Activated CD4-positive, alpha-beta T cell treated with anti-CD3 and anti-CD28 coated beads, Interleukin-2, amount 50 U/mL, for 16 hours (primary cell): ENCODE measurements at regions not wholly inside any gene's neighbourhood (a gene's known extent, or its start where the extent isn't known, plus 50 kb on each side); places are given as distances from the start of the nearest gene placed in this dataset.
A peak's percentile ranks its signal among the peaks of the same experiment; 100 is the strongest.

Source experiments
- DNase-seq: peaks from one replicate; pipeline ENCODE4 v3.0.0-alpha.2; 2020

DNA sequence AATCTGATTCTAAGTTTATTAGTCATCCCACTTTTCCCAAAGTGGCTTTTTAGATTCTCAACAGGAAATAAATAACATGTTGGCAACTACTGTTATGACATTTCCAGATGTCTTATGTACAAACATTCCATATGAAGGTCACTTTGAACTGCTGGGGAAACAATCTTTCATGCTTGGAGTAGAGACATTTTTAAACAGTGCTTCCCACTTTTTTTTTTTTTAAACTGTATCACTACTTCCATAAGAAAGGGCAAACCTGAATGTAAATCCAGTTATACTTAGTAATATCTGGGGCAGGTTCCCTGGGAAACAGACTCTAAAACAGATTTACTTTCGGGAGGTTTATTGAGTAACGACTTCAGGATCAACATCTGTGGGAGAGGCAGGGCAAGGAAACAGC is 473.8 kb downstream of the TAFA4 start:
- DNase-seq: no peak

DNA sequence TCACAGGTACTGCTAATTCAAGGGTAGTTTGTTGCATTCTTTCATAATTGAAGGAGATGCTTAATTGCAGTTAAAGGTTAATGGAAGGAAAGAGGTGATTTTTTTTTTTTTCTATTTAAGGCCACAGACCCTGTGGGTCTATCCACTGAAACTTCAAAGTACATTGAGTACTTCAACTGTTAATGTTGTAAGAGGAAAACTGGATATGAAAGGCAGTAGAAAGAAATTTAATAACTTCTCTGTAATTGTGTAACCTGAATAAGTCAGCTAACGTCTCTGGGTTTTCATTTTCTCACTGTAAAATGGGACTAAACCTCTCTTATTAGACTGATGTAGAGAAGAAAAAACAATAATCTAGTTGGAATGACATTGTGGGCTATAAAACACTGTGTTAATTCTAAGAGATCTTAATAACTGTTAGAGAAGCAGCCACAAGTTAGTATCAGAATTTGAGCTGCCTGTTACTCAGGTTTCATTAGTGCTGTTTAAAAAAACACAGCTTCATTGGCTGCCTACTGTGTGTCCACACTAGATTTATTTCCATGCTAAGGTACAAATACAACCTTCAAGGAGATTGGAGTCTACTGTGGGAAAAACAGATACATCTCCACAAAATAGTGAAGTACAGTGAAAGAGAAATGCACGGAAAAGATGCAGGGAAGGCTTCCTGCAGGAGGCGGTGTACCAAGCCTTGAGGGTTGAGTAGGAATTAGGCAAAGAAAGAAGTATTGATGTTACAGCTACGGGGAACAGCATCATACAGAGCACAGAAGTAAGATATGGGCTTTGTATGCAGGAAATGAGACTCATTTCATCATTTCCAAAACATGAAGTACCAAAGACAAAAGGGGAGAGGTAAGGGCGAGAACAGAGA is 483.6 kb downstream of the TAFA4 start:
- no peak for DNase-seq

DNA sequence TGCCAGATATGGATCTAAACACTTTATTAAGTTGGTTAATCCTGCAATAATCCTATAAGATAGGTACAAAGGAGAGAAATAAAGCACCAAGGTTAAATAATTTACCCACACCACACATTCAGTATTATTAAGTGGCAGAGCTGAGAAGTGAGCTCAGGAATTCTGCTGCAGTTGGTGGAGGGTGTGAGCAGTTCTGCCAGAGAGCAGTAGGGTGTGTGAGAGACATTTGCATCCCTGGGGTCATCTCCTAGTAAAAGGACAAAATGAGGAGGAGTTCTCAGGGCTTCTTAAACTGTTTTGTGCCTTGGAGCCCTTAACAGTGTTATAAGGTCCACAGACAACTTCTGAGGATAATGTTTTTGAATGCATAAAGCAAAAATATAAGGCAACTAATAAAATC is 484.5 kb downstream of the TAFA4 start:
- DNase-seq: no peak

DNA sequence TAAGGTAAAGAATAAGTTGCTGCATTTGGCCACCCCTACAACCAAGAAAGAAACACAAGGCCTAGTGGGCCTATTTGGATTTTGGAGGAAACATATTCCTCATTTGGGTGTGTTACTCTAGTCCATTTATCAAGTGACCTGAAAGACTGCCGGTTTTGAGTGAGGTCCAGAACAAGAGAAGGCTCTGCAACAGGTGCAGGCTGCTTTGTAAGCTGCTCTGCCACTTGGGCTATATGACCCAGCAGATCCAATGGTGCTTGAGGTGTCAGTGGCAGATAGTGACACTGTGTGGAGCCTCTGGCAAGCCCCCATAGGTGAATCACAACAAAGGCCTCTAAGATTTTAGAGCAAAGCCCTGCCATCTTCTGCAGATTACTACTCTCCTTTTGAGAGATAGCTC is 491.3 kb downstream of the TAFA4 start:
- no peak for DNase-seq

DNA sequence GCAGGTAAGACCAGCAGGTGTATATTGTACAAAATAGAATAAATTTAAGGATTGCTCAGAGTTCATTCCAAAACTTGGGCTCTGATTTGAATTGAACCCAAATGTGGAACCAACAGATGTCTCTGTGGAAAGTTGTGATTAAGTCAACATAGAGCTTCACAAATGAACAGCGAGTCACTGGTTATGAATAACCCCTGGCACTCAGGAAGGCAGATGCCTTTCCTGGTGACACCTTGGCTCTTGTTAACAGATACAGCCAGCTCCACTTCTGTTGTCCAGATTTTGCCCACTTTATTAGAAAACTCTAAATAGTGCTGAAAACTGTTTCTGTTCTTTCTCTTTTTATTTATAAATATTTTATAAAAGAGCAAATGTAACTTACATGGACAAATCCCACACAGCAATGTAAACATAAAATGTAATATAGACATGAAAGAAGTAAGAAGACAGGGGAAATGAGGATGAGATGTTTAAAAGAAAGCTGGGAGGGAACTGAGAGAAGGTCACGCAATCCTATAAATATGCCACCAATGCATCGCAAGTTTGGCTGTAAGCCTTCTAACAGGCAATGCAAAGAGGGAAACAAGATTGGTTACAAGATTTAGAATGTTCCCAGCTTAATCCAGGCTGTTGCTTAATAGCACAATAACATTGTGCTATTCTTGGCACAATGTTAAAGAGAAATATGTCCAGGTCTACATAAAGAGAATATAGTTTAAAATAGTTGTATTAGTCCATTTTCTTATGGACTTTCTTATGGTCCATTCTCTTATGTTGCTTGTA is 495.5 kb downstream of the TAFA4 start:
- no peak for DNase-seq

DNA sequence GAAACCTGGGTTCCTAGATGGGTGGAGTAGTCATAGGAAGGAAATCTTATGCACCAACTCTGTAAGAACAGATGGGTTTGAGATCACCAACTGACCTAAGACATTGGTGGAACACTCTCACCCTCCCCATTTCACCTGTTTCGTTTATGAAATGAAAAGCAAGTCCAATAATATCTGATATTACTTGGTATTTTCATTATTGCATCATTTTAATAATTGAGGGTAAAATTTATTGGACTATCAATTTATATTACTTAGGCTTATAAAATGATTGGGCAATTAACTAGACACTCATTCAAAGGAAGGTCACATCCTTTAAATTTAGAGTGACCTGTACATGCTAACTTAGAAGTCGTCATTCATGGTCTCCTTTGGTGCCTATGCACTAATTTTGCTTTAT is 503.9 kb downstream of the TAFA4 start:
- no peak for DNase-seq

DNA sequence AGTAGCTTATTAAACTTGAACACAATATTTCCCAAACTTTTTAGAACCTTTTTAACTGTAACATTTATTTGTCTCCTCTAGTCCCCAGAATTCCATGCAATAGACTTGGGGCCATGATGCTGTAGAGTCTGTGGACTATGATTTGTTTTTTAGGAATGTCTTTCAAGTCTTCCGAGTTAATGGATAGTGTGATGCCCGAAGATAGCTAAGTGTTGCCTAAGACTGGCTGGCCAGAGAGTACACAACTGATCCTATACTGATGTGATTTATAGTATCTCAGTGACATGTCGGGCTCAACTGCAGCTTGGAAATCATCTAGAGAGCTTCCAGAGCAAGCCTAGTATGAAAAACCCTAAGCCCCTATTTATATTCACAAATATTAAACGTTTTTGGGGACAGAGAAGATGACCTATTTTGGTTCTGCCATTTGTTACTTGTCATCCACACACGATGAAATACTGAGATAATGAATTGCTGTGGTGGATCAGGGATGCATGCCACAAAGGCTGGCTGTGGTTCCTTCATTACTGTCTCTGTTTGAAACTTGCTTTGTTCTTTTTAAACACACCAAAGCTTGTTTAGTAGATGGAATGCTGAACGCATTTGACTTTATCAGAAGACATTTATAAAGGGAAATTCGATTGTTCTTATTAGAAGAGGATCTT is 507.4 kb downstream of the TAFA4 start:
- DNase-seq: no peak

DNA sequence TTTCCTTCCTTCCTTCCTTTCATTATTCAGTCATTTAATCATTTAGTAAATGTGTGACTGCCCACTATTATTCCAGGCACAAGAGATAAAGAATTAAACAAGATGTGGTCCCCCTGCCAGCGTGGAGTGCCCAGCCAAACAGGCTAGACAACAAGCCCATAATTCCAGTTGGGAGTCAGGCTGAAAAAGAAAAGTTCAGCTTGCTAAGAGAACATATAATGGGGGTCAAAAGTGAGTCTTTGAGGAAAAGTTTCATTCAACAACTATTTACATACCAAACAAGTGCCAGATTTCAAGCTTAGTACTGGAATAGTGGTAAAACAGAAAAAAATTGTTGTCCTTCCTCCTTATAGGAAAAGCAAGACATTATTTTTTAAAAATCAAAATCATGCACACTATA is 523.7 kb downstream of the TAFA4 start:
- no peak for DNase-seq

DNA sequence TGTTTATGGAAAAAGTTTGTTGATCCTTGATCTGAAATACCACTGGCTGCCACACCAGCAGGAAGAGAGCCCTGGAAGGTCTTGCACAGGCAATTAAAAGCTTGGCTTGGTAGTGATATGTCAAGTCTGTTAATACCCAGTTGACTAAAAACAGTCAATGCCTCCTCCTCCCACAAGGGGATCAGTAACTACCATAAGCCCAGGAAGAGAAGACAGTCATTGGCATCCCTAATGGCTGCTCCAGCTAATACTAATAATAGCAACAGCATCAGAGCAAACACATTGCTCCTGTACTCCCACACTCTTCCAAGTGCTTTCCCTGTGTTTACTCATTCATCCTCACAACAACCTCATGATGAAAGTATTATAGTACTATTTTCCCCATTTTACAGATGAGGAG is 528.6 kb downstream of the TAFA4 start:
- no peak for DNase-seq

DNA sequence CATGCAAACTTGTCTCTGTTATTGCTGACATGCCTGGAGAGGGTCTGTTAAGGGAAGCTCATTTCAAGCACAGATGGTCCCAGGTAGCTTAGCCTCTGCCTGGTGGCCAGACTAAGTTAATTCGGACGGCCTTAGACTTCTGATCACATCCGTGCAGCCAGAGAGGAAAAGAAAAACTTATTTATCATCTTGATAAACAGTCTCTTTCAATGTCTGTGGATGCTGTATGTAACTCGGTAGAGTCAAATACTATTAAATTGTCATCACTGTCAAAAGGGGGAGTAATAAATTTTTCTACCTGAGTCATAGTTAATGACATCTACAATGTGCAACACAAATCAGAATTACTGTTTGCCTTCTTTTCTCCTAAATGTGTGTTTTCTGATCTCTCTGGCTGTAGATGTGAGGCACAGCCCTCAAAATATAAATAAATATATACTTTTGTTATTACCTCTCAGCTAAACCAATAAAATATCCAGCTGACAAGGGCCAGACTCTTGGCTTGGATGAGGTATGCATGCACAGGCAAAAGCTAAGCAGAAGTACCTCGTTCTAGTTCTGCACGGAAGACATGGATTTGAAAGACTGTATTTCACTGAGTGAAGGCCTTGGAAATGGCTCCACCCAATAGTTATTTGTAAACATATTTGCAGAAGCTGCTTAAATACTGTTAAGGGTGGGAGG is 530.0 kb downstream of the TAFA4 start:
- no peak for DNase-seq

DNA sequence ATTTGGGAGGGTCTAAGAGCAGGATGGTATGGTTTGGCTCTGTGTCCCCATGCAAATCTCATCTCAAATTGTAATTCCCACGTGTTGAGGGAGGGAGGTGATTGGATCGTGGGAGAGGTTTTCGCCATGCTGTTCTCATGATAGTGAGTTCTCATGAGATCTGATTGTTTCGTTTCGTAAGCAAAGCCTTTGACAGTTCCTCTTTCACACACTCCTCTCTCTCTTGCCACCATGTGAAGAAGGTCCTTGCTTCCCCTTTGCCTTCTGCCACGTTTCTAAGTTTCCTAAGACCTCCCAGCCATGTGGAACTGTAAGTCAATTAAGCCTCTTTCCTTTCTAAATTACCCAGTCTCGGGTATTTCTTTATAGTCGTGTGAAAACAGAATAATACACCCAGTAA is 553.7 kb downstream of the TAFA4 start:
- no peak for DNase-seq

DNA sequence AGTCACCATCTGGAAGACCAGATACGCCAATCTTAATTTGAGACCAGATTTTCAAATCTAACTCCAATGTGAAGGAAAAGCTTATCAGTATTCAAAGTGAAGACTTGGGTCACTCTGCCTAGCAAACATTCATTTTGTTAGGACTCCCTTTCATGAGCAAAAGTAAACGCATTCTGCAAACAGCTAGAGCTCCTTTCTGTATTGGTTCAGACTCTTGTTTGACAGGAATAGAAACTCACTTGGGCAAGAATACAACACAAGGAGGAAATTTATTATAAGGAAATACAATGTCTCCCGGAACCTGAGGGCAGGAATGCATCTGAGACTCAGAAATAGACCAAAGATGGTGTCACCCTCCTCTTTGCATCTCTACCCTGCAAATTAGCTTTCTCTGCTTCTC is 558.6 kb downstream of the TAFA4 start:
- no peak for DNase-seq

DNA sequence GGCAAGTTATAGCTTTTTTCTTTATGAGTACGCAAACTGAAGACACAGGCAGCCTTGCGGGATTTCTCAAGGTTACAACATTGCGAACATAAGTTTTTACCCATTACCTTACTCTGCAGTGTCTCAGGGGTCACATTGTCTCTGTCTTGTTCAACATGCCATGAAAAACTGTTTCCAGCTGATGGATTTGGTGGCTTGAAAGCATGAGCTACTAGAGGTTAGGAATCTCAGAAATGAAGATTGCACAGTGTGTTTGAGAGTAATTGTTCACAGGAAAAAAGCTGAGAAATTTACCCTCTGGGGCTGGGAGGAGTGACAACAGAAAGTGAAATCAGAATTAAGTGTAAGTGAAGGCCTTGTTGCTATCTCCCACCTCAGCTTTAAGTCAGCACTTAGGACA is 568.6 kb downstream of the TAFA4 start:
- DNase-seq: no peak

DNA sequence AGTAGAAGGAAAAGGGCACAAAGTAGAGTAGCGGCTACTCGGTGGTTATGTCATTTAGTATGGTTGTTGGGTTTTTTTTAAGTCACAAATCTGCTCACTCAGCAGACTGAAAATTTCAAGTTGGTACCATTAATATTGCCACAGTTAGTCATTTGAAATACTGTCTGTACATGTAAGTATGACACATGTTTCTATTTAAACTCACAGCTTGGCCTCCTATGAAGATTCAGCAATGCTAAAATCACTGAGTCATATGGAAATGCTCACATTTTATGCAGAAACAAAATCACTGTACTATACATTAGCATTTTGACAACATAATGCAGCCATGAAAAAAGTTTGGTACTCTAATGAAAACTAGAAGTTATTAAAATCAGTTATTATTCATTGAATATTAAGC is 571.9 kb downstream of the TAFA4 start:
- no peak for DNase-seq

DNA sequence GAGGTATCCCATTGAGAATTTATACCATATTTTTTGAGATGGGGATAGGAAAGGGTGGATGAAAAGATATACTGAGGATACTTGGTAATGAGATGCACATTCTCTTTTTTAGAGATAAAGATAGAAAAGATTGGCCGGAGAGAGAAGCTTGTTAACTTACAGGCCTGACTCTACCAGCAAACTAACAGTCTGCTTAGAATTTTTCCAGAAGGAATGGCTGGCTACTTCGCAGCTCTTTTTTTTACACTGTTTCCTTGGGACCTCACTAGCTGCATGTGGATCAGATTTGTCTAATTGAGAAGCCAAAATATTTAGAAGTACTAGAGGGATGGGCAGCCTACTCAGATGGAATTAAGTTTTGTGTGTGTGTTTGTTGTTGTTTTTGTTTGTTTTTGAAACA is 586.6 kb downstream of the TAFA4 start:
- DNase-seq: no peak

DNA sequence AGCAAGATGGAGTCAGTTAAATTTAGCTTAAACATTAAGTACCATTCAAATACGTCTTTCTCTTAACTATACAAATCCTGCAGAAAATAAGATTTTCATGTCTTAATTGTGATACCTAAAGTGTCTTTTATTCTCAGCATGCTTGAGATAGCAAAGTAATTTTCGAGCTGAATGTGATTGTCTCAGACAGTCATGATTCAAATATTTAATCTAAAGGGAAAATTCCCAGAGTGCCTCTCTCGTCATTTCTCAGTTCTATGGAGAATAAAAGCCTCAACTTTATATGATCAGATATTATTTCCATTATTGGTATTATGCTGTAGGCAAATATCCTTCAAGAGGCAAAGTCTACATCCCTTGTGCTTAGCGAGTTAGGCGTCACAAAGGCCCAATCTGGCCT is 589.9 kb downstream of the TAFA4 start:
- no peak for DNase-seq

DNA sequence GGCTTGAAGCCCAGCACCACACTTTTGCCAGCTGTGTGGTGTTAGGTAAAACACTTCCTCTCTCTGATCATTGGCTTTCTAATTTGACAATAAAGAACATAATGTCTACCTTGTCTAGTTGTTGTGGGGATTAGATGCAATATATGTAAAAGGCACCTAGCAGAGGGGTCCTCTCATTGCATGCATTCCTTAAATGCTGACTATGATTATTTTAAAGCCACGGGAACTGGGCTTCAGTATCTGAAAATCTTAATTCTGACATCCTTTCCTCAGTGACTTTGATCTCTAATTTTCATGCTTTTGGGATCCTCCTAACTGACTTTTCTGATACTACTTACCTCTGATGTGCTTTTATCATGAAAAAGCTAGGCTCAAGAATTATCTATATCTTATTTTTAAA is 596.3 kb downstream of the TAFA4 start:
- no peak for DNase-seq

DNA sequence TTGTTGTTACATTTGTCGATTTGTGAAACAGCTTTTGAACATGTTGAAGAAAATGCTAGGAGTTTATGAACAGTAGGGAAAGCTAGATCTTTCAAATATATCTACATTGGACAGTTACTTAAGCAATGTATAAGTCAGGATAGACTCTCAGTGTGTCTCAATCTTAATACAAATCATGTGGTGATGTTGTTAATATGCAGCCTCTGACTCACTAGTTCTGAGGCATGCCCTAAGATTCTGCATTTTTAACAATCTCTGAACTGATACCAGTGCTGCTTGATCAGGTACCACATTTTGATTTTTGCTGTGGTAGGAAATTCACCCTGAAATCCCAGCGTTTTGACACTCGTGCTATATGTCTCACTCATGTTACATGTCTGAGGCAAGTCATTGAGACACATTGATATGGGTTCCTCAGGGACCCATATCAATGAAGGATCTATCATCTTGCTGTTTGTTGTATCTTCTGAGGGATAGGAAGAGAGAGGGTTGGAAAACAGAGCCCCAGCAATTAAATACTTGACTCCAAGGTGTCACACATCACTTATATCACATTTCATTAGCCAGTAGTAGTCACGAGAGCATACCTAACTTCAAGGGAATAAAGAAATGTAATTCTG is 597.9 kb downstream of the TAFA4 start:
- DNase-seq: no peak

DNA sequence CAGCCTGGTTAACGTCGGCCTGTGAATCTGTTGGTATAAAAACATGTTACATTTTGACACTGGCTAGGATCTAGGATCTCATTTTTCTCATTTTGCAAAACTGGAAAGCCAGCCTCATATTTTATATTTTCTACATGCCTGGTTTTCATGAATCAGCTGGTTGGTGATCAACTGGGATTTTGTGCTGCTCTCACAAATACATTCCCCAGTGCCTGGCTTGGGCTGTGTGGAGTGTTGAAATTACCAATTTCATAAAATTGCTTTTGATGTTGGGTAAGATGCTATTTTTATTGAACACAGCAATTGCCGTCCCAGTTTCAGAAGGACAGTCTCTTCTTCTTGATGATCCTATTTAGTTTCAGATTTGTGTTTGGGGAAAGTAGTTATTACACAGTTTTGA is 604.3 kb downstream of the TAFA4 start:
- no peak for DNase-seq

DNA sequence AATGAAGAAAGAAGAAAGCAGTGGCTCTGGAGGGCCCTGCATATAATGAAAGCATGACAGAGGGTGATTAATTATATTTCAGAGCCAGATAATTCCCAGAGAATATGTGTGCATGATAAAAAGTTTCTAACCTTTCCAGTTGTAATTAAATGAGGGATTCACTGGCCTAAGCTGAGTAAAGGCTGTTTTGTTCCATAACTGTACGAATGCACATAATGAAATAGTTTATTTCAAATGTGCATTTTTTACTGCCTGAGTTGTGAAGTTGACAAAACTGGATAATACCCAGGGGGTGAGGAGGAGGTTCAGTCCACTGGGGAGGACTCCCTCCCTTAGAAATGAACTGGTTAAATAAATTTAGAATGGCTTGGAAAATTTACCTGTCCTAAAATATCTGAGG is 616.4 kb downstream of the TAFA4 start:
- DNase-seq: no peak

DNA sequence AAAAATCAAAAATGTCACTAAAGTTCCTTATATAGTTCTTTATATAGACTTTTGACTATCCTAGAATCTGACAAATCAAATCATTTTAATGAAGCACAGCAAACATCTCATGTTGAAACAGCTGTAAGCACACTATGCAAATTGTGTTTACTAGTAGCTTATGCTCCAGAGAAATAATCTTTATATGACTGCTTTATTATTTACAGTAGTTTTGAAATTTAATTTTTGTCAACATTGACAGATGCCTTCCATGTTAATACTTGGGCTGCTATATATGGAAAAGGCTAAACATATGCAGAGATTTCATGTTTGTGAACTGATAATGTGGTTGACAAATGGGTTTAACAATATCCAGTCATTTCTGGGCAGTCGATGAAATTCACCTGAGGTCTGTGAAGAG is 616.8 kb downstream of the TAFA4 start:
- DNase-seq: no peak

DNA sequence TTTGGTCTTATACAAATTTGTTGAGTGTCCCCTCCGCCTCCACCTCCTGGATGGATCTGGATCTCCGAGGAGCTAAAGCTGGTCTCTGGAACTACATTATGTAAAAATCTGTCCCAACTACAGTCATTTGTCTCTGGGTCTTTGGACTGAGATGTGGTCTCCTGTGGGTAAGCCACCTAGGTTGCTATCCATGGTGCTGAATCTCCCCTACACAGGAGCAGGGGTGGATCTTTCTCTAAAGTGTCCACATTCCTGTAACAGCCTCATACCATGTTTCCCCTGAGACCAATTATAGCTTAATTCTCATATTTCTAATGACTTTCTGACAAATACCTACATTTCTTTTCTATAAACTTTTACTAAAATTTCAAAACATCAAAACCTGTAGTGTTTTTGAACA is 625.8 kb downstream of the TAFA4 start:
- DNase-seq: peak; percentile 8

DNA sequence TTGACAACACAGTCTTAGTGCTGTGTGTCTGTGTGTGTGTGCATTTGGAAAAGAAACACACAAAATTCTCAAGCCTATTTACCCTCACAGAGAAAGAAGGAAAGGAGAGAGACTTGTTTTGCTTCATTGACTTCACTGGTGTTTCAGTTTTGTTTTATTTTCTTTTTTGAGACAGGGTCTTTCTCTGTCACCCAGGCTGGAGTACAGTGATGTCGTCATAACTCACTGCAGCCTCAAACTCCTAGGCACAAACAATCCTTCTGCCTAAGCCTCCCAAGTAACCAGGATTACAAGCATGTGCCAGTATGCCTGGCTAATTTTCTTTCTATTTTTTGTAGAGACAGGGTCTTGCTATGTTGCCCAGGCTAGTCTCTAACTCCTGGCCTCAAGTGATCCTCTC is 636.9 kb downstream of the TAFA4 start:
- no peak for DNase-seq
